IPS-20b (cell line): ENCODE measurements at regions not wholly inside any gene's neighbourhood (a gene's known extent, or its start where the extent isn't known, plus 50 kb on each side); places are given as distances from the start of the nearest gene placed in this dataset.

Source experiments
- H3K27ac ChIP-seq: one replicate; pipeline ENCODE4 v1.5.1; 2013; ENCODE audit warnings: low read length
- H3K27me3 ChIP-seq: 2 replicates; pipeline ENCODE4 v1.6.1; 2013; ENCODE audit warnings: mild to moderate bottlenecking, low read length, inconsistent platforms; ENCODE audit not compliant: insufficient read depth
- H3K36me3 ChIP-seq: 2 replicates; pipeline ENCODE4 v1.6.1; 2013; ENCODE audit warnings: low read depth, mild to moderate bottlenecking, inconsistent platforms, low read length, moderate library complexity; ENCODE audit not compliant: insufficient read depth
- H3K4me1 ChIP-seq: 2 replicates; pipeline ENCODE4 v1.6.1; 2013; ENCODE audit warnings: mild to moderate bottlenecking, control low read depth, inconsistent platforms, low read length, moderate library complexity; ENCODE audit not compliant: insufficient read depth
- H3K4me3 ChIP-seq: 2 replicates; pipeline ENCODE4 v1.5.1; 2013; ENCODE audit warnings: mild to moderate bottlenecking, low read length, inconsistent platforms
- H3K9ac ChIP-seq: 2 replicates; pipeline ENCODE4 v1.6.1; 2013; ENCODE audit warnings: low read depth, mild to moderate bottlenecking, inconsistent platforms, low read length, moderate library complexity
- H3K9me3 ChIP-seq: 2 replicates; pipeline ENCODE4 v1.6.1; 2013; ENCODE audit warnings: mild to moderate bottlenecking, low read depth, low read length, inconsistent platforms; ENCODE audit not compliant: insufficient read depth

DNA sequence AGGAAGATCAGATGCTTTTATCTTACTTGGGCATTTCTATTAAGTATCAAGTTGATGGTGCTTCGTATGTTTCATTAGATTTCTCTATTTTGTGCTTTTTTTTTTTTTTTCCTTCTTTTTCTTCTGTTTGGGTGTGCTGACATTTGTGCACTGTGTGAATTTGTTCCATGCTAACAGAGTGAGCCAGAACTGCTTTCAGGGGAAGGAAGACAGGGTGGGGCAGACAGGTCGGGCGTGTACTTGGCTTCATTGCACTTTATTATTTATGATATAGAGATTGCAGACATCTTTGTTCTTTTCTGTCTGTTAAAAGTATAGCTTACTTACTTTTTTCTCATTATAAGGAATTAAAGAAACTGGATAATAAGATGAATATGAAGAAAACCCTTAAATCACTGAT lies 112.2 kb downstream of the FGF18 start:
- Histone ChIP-seq H3K9ac (no peak overlapping the region), H3K4me1 (peaks cover 23% of the 10 kb centered on the region; the same call in 1 of the 2 replicates), H3K27me3 (no peaks in the 10 kb centered on the region), H3K27ac (no peak overlapping the region), H3K36me3 (no peaks in the 10 kb centered on the region), H3K9me3 (no peaks in the 10 kb centered on the region), H3K4me3 (no peak overlapping the region)

DNA sequence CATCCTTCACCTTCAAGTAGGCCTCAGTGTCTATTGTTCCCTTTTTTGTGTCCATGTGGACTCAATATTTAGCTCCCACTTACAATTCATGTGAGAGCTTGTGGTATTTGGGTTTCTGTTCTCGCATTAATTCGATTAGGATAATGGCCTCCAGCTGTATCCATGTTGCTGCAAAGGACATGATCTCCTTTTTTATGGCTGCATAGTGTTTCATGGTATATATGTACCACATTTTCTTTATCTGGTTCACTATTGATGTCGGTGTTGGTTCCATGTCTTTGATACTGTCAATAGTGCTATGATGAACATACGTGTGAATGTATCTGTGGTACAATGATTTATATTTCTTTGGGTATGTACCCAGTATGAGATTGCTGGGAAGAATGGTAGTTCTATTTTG lies 113.7 kb downstream of the FGF18 start:
- Histone ChIP-seq H3K27me3 (no peaks in the 10 kb centered on the region), H3K9ac (no peak overlapping the region), H3K4me3 (no peak overlapping the region), H3K36me3 (no peaks in the 10 kb centered on the region), H3K27ac (no peak overlapping the region), H3K9me3 (no peaks in the 10 kb centered on the region), H3K4me1 (peaks cover 23% of the 10 kb centered on the region; the same call in 1 of the 2 replicates)

DNA sequence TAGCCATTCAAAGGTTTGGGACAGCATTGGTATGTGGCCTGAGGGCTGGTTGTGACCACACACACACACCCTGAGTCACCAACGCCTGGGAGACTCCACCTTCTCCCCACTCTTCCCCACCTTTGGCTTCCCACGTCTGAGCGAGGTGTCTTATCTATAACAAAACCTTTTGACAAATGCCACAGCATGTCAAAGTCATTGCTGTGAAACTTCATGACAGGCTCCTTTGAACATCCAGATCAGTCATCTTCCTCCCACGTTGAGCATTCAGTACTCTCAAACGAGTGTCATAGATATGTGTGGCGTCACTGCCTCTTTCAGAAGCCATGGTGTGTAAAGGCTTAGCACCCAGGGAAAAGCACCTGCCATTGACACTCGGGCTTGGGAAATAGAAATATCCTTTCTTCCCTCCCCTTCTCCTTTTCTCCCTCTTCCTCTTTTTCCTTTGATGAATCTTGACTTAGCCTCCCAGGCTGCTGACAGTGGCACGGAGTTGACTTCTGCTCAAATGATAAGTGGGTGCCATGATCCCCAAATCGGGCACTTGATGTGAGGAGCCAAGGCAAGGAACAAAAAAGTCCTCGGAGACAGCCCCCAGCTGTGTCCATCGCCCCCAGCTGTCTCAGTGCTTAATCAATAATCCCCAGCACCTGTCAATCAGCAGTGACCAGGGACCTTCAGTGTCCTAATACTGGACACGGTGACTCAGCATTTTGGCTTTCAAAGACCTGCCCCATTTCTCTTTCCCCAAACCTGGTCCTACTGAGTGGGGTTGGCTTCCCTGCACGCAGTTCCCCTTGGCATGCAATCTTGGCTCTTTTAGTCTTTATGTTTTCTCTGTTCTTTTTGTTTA lies 114.8 kb downstream of the FGF18 start:
- Histone ChIP-seq H3K9me3 (no peaks in the 10 kb centered on the region), H3K4me3 (no peak overlapping the region), H3K27me3 (no peaks in the 10 kb centered on the region), H3K27ac (no peak overlapping the region), H3K4me1 (peaks cover 23% of the 10 kb centered on the region; the same call in 1 of the 2 replicates), H3K9ac (no peak overlapping the region), H3K36me3 (no peaks in the 10 kb centered on the region)

DNA sequence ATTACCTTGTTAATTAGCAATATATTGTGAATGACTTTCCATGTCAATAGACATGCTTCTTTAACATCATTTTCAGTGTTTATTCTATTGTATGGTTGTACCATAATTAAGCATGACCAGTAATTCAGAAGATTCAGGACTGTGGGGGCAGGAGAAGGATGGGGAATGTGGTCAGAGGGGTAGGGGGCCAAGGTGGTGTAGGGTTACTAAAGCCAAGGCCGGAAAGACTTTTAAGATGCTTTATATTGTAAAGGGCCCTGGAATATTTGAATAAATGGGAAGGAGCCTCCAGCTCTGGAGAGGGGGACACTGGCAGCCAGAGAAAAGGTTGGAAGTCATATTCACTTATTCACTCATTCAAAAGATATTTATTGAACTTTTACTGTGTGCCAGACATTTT lies 115.7 kb downstream of the FGF18 start:
- Histone ChIP-seq H3K36me3 (no peaks in the 10 kb centered on the region), H3K4me3 (no peak overlapping the region), H3K9ac (no peak overlapping the region), H3K4me1 (peaks cover 23% of the 10 kb centered on the region; the same call in 1 of the 2 replicates), H3K9me3 (no peaks in the 10 kb centered on the region), H3K27me3 (no peaks in the 10 kb centered on the region), H3K27ac (no peak overlapping the region)

DNA sequence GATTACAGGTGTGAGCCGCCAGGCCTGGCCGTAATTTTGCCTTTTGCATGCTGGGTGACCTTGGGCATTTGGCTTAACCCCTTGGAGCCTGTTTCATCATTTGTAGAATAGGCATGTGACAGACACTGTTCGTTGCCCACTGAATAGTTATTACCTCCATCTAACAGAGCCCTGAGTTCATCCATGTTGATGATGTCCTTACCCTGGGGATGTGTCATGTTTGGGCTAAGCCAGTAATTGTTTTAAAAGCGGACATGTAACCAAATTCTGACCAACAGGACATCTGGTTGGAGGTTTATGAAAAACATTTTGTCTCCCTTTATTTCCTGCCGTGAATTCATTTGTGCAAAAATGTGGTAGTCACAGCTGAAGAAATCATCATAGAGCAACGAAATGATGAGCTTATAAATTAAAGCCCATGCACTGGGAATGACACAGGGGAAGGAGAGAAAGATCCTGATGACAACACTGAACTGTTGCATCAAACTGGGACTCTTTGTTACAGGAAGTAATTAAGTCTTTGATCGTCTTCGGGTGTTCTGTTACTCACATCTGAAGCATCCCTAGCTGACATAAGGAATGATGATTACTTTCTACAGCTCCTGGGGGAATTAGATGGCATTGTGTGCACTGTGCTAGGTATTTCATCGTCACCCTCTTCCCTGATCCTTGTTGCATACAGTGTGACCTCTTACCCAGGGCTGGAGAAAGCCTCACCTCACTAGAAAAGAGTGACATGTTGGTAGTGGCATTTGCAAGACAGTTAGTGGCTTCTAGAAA lies 117.8 kb downstream of the FGF18 start:
- Histone ChIP-seq H3K4me1 (peaks cover 23% of the 10 kb centered on the region; the same call in 1 of the 2 replicates), H3K36me3 (no peaks in the 10 kb centered on the region), H3K27me3 (no peaks in the 10 kb centered on the region; the same call in 1 of the 2 replicates), H3K9me3 (no peaks in the 10 kb centered on the region), H3K27ac (no peak overlapping the region), H3K9ac (no peak overlapping the region), H3K4me3 (no peak overlapping the region)

DNA sequence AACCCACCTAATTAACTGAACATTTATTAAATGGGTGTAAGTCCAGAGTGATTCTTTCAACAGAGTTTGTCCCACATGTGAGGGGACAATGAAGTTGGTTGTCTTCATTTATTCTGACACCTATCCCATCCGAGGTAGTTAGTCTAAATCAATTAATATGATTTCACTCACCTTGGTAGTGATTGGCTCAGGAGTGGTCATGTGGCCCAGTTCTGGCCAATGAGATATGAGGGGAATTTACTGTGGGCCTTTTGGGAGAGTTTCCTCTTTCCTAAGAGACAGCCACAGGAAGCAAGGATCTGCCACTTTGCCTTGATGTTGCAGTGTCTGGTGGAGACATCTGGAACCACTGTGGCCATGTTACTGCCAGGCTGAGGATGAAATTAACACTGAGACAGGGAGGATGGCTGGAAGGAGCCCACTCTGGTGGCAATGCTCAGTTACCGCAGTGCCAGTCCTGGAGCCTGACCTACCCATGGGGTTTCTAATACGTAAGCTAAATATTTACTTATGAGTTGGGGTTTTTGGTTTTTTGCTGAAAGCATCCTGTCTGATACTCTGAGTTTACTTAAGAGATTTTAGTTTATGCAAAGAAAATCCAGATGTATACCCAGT lies 118.6 kb downstream of the FGF18 start:
- no peak overlapping the region for H3K4me3 ChIP-seq
- no peaks in the 10 kb centered on the region for H3K9me3 ChIP-seq
- no peaks in the 10 kb centered on the region; the same call in 1 of the 2 replicates for H3K27me3 ChIP-seq
- peaks cover 23% of the 10 kb centered on the region; the same call in 1 of the 2 replicates for H3K4me1 ChIP-seq
- no peak overlapping the region for H3K27ac ChIP-seq
- H3K36me3 ChIP-seq, result no peaks in the 10 kb centered on the region
- H3K9ac ChIP-seq, result no peak overlapping the region

DNA sequence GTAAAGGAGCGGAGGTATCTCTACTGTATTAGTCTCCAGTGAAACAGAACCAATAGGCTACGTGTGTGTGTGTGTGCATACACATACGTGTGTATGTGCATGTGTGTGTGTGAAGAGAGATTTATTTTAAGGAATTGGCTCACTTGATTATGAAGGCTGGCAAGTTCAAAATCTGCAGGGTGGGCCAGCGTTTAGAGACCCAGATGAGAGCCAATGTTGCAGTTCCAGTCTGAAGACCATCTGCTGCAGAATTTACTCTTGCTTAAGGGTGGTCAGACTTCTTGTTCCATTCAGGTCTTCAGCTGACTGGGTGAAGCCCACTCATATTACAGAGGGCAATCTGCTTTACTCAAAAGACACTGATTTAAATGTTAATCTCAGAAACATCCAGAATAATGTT lies 119.2 kb downstream of the FGF18 start:
- H3K27me3 ChIP-seq, result no peaks in the 10 kb centered on the region; the same call in 1 of the 2 replicates
- H3K4me1 ChIP-seq, result peaks cover 23% of the 10 kb centered on the region; the same call in 1 of the 2 replicates
- H3K4me3 ChIP-seq, result no peak overlapping the region
- no peaks in the 10 kb centered on the region for H3K36me3 ChIP-seq
- H3K27ac ChIP-seq, result no peak overlapping the region
- no peak overlapping the region for H3K9ac ChIP-seq
- no peaks in the 10 kb centered on the region for H3K9me3 ChIP-seq

DNA sequence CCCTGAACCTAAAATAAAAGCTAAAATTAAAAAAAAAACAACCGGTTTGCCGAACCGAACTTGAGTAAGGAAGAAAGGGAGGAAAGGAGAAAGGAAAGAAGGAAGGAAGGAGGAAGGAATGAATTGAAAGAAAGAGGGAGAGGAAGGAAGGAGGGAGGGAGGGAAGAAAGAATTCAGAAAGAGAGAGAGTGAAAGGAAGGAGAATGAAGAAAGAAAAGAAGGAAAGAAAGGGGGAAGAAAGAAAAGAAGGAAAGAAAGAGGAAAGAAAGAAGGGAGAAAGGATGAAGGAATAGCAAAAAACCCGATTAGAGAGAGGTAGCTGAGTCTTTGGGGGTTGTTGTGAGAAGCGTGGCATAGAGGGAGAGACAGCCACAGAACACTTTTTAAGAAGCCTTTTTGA lies 121.4 kb downstream of the FGF18 start:
- Histone ChIP-seq H3K27ac (no peak overlapping the region), H3K27me3 (no peaks in the 10 kb centered on the region; the same call in 1 of the 2 replicates), H3K4me3 (no peak overlapping the region), H3K9ac (no peak overlapping the region), H3K9me3 (no peaks in the 10 kb centered on the region), H3K4me1 (peaks cover 6% of the 10 kb centered on the region; the same call in 1 of the 2 replicates), H3K36me3 (no peaks in the 10 kb centered on the region)

DNA sequence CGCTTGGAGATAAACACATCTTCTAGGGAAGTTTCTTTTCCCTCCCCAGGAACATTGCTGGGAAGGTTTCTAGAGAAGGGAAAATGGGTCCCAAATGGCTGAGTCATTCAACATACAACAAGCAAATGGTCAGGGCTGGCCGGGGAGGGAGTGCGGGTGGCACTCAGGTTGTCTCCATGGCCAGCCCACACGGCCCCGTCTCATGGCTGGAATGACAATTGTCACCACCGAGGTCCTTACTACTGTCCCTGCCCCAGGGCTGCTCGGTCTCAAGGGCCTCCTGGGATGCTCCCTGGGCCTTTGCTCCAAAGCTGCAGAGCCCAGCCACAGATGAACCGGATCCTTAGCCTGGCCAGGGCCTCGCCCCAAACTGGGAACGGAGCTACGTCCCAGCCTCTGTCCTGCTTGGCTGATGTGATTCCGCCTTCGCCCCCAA lies 121.9 kb downstream of the FGF18 start:
- Histone ChIP-seq H3K4me1 (peaks cover under 1% of the 10 kb centered on the region; the same call in 1 of the 2 replicates), H3K27ac (no peak overlapping the region), H3K27me3 (no peaks in the 10 kb centered on the region; the same call in 1 of the 2 replicates), H3K36me3 (no peaks in the 10 kb centered on the region), H3K9me3 (no peaks in the 10 kb centered on the region), H3K9ac (no peak overlapping the region), H3K4me3 (no peak overlapping the region)

DNA sequence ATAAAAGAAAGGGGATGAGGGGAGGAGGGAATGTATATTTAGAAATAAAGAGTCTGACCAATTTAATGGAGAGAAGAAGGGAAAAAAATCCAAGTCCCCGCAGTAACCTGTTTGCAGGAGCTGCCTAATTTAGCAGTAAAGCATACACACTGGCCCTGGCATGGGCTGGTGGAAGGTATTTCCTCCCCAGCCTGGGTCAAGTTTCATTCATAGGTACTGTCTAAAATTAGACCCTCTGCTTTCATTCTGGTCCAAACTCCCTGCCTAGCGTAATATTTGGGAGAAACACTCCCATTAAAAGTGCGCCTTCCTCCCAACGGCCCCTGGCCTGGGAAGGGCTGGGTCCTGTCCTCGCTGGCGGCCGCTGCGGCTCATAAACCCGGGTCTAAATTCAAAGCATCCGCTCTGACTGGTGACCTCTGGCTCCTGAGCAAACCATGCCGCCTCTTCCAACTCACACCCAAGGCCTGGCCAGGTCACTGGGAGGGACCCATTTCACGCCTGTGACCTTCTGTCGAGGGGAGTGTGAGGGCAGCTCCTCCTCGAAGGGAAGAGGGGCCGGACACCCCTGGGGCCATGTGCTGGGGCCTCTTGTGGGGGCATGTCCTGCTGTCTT lies 123.2 kb downstream of the FGF18 start:
- Histone ChIP-seq H3K4me3 (no peak overlapping the region), H3K4me1 (no peaks in the 10 kb centered on the region), H3K9ac (no peak overlapping the region), H3K27me3 (no peaks in the 10 kb centered on the region; the same call in 1 of the 2 replicates), H3K27ac (no peak overlapping the region), H3K36me3 (no peaks in the 10 kb centered on the region), H3K9me3 (no peaks in the 10 kb centered on the region)

DNA sequence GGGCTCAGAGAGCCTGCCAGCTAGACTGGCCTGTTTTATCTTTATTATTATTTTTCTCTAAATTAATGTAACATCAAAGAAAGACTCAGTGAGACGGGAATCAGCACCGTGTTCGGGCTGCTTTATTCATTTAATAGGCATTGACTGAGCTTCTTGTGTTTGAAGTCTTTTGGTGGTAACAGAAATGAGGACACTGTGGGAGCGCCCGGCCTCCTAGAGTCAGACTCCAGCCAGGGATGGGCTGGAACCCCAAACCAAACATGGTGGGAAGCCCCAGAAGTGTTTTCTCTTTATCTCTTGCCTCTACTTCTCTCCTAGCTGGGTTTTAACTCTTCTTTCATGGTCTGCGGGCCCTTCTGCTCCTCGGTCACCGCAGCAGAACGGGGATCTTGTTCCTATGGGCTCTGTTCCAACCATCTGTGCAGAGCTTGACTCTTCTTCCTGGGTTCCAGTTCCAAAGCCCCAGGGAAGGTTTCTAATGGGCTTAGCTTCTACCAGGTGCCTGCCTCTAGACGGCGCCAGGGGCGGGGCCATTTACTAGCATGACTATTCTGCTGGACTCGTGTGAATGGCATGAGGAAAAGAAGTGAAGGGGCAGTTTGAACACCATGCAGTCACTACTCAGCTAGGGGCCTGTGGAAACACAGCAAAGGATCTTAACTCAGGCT lies 123.8 kb downstream of the FGF18 start:
- Histone ChIP-seq H3K4me3 (no peak overlapping the region), H3K27ac (no peak overlapping the region), H3K9me3 (no peaks in the 10 kb centered on the region), H3K27me3 (no peaks in the 10 kb centered on the region; the same call in 1 of the 2 replicates), H3K36me3 (no peaks in the 10 kb centered on the region), H3K9ac (no peak overlapping the region), H3K4me1 (no peaks in the 10 kb centered on the region)
